ENCODE measurements at regions not wholly inside any gene's neighbourhood (a gene's known extent, or its start where the extent isn't known, plus 50 kb on each side); places are given as distances from the start of the nearest gene placed in this dataset.

- TF ChIP-seq POLR2AphosphoS5 (IDR thresholded peaks at IDR 0.05; ENCODE audit: low read depth, low read length) (no peak), JUND (IDR thresholded peaks at IDR 0.05) (no peak), SIN3A (IDR thresholded peaks at IDR 0.05; ENCODE audit: borderline replicate concordance, low read depth, low read length) (no peak), CHD2 (IDR thresholded peaks at IDR 0.05; ENCODE audit: low read length, partially characterized antibody) (no peak), EZH2phosphoT487 (IDR thresholded peaks at IDR 0.05; ENCODE audit: borderline replicate concordance, low read depth) (no peak), RCOR1 (IDR thresholded peaks at IDR 0.05; ENCODE audit: low read length) (no peak), FOXM1 (IDR thresholded peaks at IDR 0.05; ENCODE audit: low read depth) (no peak), USF1 (IDR thresholded peaks at IDR 0.05; ENCODE audit: borderline replicate concordance, low read depth) (peak; percentile 57; the same call in 1 of the 2 replicates), CTCF (IDR thresholded peaks at IDR 0.05) (no peak), RAD21 (IDR thresholded peaks at IDR 0.05; ENCODE audit: low read length) (no peak), GATA2 (CRISPR knock-in tag; IDR thresholded peaks at IDR 0.05) (no peak)
Measured at GRCh38 chr2:207352978-207353671, 176.6 kb upstream of the CREB1 start.
